HepG2 (cell line): ENCODE measurements at regions not wholly inside any gene's neighbourhood (a gene's known extent, or its start where the extent isn't known, plus 50 kb on each side); places are given as distances from the start of the nearest gene placed in this dataset.

Source experiments
- ATAC-seq: fragments of 200-7000 bp; cut with Tn5 transposase; 3 replicates; pipeline ENCODE4 v1.9.1; 2020; ENCODE audit warnings: mild to moderate bottlenecking, moderate library complexity
- BruUV-seq: library from RNA; stranded (reverse); fragments of 400-500 nt; replicated peaks from 2 replicates; lab custom pipeline; 2021; lab: Mats Ljungman, UMichigan
- CTCF ChIA-PET: fragments of 300-600 bp; formaldehyde crosslinking; extraction: SDS; loops from one replicate; lab custom pipeline; 2021; ENCODE audit warnings: low total read pairs, inconsistent platforms, low intra/inter-chr PET ratio; lab: Yijun Ruan, JAX
- POLR2A ChIA-PET: fragments of 350-600 bp; sonication (Branson Sonifier 250); formaldehyde crosslinking; loops from one replicate; lab custom pipeline; 2020; ENCODE audit warnings: antibody characterized with exemption, inconsistent platforms; lab: Yijun Ruan, JAX
- DNase-seq: peaks from one replicate; pipeline ENCODE4 v3.0.0-alpha.2; 2015; ENCODE audit warnings: low spot score
- FAIRE-seq: peaks from 3 replicates; lab custom pipeline; 2011; peaks lifted over from hg19 to GRCh38; lab: Jason Lieb, UNC
- H2AFZ ChIP-seq: one replicate; pipeline ENCODE4 v1.6.1; 2011; ENCODE audit warnings: low read length, inconsistent platforms
- H3K27ac ChIP-seq: fragments of 300-600 bp; 3 replicates; pipeline ENCODE4 v1.8.0; 2011; ENCODE audit warnings: mixed run types, mild to moderate bottlenecking, mixed read lengths, low read length, inconsistent platforms; ENCODE audit not compliant: insufficient read depth; ENCODE audit errors: extremely low read length
- H3K27me3 ChIP-seq, 2 experiments: fragments of 200-600 bp in 1 of 2; 2 replicates in 1 of 2; 3 replicates in 1 of 2; pipeline versions ENCODE4 v1.6.0 to v1.8.0; 2011; ENCODE audit warnings: low read length in 2 of 2, mild to moderate bottlenecking in 2 of 2, moderate library complexity in 2 of 2, inconsistent platforms in 1 of 2; ENCODE audit not compliant: insufficient read depth in 2 of 2, control insufficient read depth in 1 of 2
- H3K36me3 ChIP-seq, 2 experiments: fragments of 200-600 bp in 1 of 2; replicated peaks in 1 of 2; 2 replicates in 1 of 2; 3 replicates in 1 of 2; pipeline versions ENCODE4 v1.5.1 to v1.8.0; 2011; ENCODE audit warnings: low read length in 2 of 2, inconsistent platforms in 1 of 2; ENCODE audit not compliant: insufficient read depth in 2 of 2, control insufficient read depth in 1 of 2
- H3K4me1 ChIP-seq: 2 replicates; pipeline ENCODE4 v1.5.1; 2012; ENCODE audit warnings: low read length, inconsistent platforms; ENCODE audit not compliant: insufficient read depth
- H3K4me2 ChIP-seq: 2 replicates; pipeline ENCODE4 v1.6.0; 2011; ENCODE audit warnings: low read depth, low read length, inconsistent platforms
- H3K4me3 ChIP-seq, 3 experiments: fragments of 200-600 bp in 1 of 3; sonication (generic), shearing (Covaris generic) in 1 of 3; replicated peaks in 1 of 3; 2 replicates each; pipeline ENCODE4 v1.5.1; 2011 to 2016; ENCODE audit warnings: low read length in 3 of 3, inconsistent platforms in 2 of 3, low read depth in 2 of 3, mild to moderate bottlenecking in 2 of 3, control low read depth in 1 of 3, mixed read lengths in 1 of 3; ENCODE audit not compliant: insufficient read depth in 1 of 3
- H3K79me2 ChIP-seq: one replicate; pipeline ENCODE4 v1.6.1; 2011; ENCODE audit warnings: low read length, inconsistent platforms; ENCODE audit not compliant: insufficient read depth
- H3K9ac ChIP-seq: 2 replicates; pipeline ENCODE4 v1.6.0; 2011; ENCODE audit warnings: mild to moderate bottlenecking, low read depth, low read length, inconsistent platforms; ENCODE audit not compliant: insufficient read depth
- H3K9me3 ChIP-seq: 2 replicates; pipeline ENCODE4 v1.5.1; 2012; ENCODE audit warnings: mild to moderate bottlenecking, low read length
- H4K20me1 ChIP-seq: 2 replicates; pipeline ENCODE4 v1.6.0; 2011; ENCODE audit warnings: inconsistent platforms, mild to moderate bottlenecking, low read length, moderate library complexity; ENCODE audit not compliant: insufficient read depth
- HIC2 ChIP-seq: sonication (generic); formaldehyde crosslinking; IDR thresholded peaks from 2 replicates; pipeline ENCODE4 v1.9.0; 2022; ENCODE audit warnings: low read depth, missing genetic modification reagents
- HMG20B ChIP-seq: conservative IDR thresholded peaks from 2 replicates; pipeline ENCODE4 v1.6.1; 2016; ENCODE audit warnings: missing genetic modification reagents, missing compliant biosample characterization
- IKZF1 ChIP-seq: fragments of 450-650 bp; IDR thresholded peaks from 2 replicates; pipeline ENCODE4 v1.7.1; 2016
- IRX3 ChIP-seq: sonication (generic); formaldehyde crosslinking; IDR thresholded peaks from 2 replicates; pipeline ENCODE4 v1.8.1; 2023; ENCODE audit warnings: mild to moderate bottlenecking, low read depth, missing genetic modification reagents, borderline replicate concordance
- MAZ ChIP-seq, 2 experiments: sonication (generic) in 1 of 2; formaldehyde crosslinking in 1 of 2; IDR thresholded peaks; 2 replicates each; pipeline versions ENCODE4 v1.5.0 to v1.6.1; 2012 to 2020; ENCODE audit warnings: low read depth in 2 of 2, mild to moderate bottlenecking in 2 of 2, borderline replicate concordance in 1 of 2, improper control_type of control experiment in 1 of 2, low read length in 1 of 2, missing genetic modification reagents in 1 of 2, moderate library complexity in 1 of 2
- MIER3 ChIP-seq: IDR thresholded peaks from 2 replicates; pipeline ENCODE4 v1.6.1; 2016; ENCODE audit warnings: missing compliant biosample characterization, borderline replicate concordance
- MLLT10 ChIP-seq: sonication (generic); formaldehyde crosslinking; IDR thresholded peaks from 2 replicates; pipeline ENCODE4 v1.4.0; 2020; ENCODE audit warnings: missing genetic modification reagents
- PATZ1 ChIP-seq: sonication (generic); formaldehyde crosslinking; IDR thresholded peaks from 2 replicates; pipeline ENCODE4 v1.4.0; 2020; ENCODE audit warnings: missing genetic modification reagents
- PAWR ChIP-seq: sonication (generic); formaldehyde crosslinking; IDR thresholded peaks from 2 replicates; pipeline ENCODE4 v1.4.0; 2020; ENCODE audit warnings: missing genetic modification reagents, mild to moderate bottlenecking, borderline replicate concordance
- SMAD1 ChIP-seq: sonication (generic); formaldehyde crosslinking; IDR thresholded peaks from 2 replicates; pipeline ENCODE4 v1.4.0; 2020; ENCODE audit warnings: missing genetic modification reagents, low read depth, mild to moderate bottlenecking, borderline replicate concordance
- TCF7L2 ChIP-seq: IDR thresholded peaks from 2 replicates; pipeline ENCODE4 v1.6.1; 2011; ENCODE audit warnings: mild to moderate bottlenecking, low read depth, low read length, moderate library complexity
- TEF ChIP-seq: sonication (generic); formaldehyde crosslinking; IDR thresholded peaks from 2 replicates; pipeline ENCODE4 v1.5.0; 2020; ENCODE audit warnings: missing genetic modification reagents
- ZFP36L1 ChIP-seq: sonication (generic); formaldehyde crosslinking; IDR thresholded peaks from 2 replicates; pipeline ENCODE4 v1.8.0; 2022; ENCODE audit warnings: mild to moderate bottlenecking, missing genetic modification reagents, moderate library complexity
- ZNF362 ChIP-seq: sonication (generic); formaldehyde crosslinking; IDR thresholded peaks from 2 replicates; pipeline ENCODE4 v1.4.0; 2020; ENCODE audit warnings: missing genetic modification reagents, mild to moderate bottlenecking, borderline replicate concordance
- ZNF501 ChIP-seq: sonication (generic); formaldehyde crosslinking; IDR thresholded peaks from 2 replicates; pipeline ENCODE4 v1.5.1; 2020; ENCODE audit warnings: mild to moderate bottlenecking, moderate library complexity, missing genetic modification reagents
- ZNF556 ChIP-seq: sonication (generic); formaldehyde crosslinking; IDR thresholded peaks from 2 replicates; pipeline ENCODE4 v1.4.0; 2020; ENCODE audit warnings: mild to moderate bottlenecking, missing genetic modification reagents, borderline replicate concordance
- ZNF724P ChIP-seq: sonication (generic); formaldehyde crosslinking; IDR thresholded peaks from 2 replicates; pipeline ENCODE4 v1.8.0; 2022; ENCODE audit warnings: missing genetic modification reagents, borderline replicate concordance
- ZNF790 ChIP-seq: sonication (generic); formaldehyde crosslinking; IDR thresholded peaks from 2 replicates; pipeline ENCODE4 v1.8.0; 2022; ENCODE audit warnings: missing genetic modification reagents, mild to moderate bottlenecking, borderline replicate concordance
- ZNF83 ChIP-seq: sonication (generic); formaldehyde crosslinking; IDR thresholded peaks from 2 replicates; pipeline ENCODE4 v1.4.0; 2020; ENCODE audit warnings: missing genetic modification reagents, mild to moderate bottlenecking, borderline replicate concordance
- WGBS: methylation state at CpG from one replicate; pipeline ENCODE4 v1.1.6; 2017; ENCODE audit warnings: low lambda C conversion rate; 5-methylcytosine and 5-hydroxymethylcytosine counted together
- in situ Hi-C: cut with HindIII; loops from 2 replicates; pipeline ENCODE4 v1.10.0; 2017; ENCODE audit warnings: low pct_unique_long_range_greater_than_20kb; ENCODE audit not compliant: extremely low pct_ligation_motif_present
- intact Hi-C: fragments of 100-400 bp; cut with micrococcal nuclease; formaldehyde crosslinking; loops from one replicate; pipeline ENCODE4 v1.10.0; 2022; ENCODE audit not compliant: unreplicated experiment

- intact Hi-C loops, result no loop called here
- no TSS peak for BruUV-seq
Measured at GRCh38 chr10:2784766-2785165, 282.6 kb upstream of the PFKP start.

More at GRCh38 chr10:2784766-2785165, 282.6 kb upstream of the PFKP start:
- Histone ChIP-seq H3K36me3 (no peaks in the 10 kb centered on the region), H3K27me3 (peaks cover 0 to 29% of the 10 kb centered on the region in 2 experiments; a peak in 3 of 5 replicates), H3K9me3 (no peaks in the 10 kb centered on the region), H3K4me2 (no peak overlapping the region), H3K79me2 (no peaks in the 10 kb centered on the region), H3K4me3 (no peak overlapping the region), H3K4me1 (no peaks in the 10 kb centered on the region), H4K20me1 (no peaks in the 10 kb centered on the region; the same call in 1 of the 2 replicates), H3K27ac (no peak overlapping the region), H2AFZ (no peak overlapping the region), H3K9ac (no peak overlapping the region)
- DNase-seq (no peak), ATAC-seq (no peak), FAIRE-seq (no peak)
- ChIA-PET CTCF (no interaction called here), POLR2A (no interaction called here)
- WGBS, result 14% methylated on average over 7 of the region's 7 CpGs
- TF ChIP-seq ZNF362 (CRISPR knock-in tag) (no peak), MLLT10 (CRISPR knock-in tag) (no peak), TCF7L2 (no peak), PAWR (CRISPR knock-in tag) (no peak), ZNF790 (CRISPR knock-in tag) (no peak), ZNF83 (CRISPR knock-in tag) (no peak), ZNF724P (no peak), PATZ1 (no peak), ZNF556 (CRISPR knock-in tag) (no peak), HMG20B (no peak), ZNF501 (no peak), IRX3 (no peak), TEF (CRISPR knock-in tag) (no peak), MAZ (IDR thresholded peaks at IDR 0.05; ENCODE audit: borderline replicate concordance, low read depth, low read length) (no peak), MAZ (CRISPR knock-in tag; IDR thresholded peaks at IDR 0.05; ENCODE audit: low read depth) (no peak), SMAD1 (CRISPR knock-in tag) (no peak), ZFP36L1 (CRISPR knock-in tag) (no peak), HIC2 (CRISPR knock-in tag) (no peak), IKZF1 (no peak), MIER3 (CRISPR knock-in tag) (no peak)
- in situ Hi-C loops, result no loop called here
